Neutrophil (primary cell): ENCODE measurements at regions not wholly inside any gene's neighbourhood (a gene's known extent, or its start where the extent isn't known, plus 50 kb on each side); places are given as distances from the start of the nearest gene placed in this dataset.

ENCODE experiments used
- H3K27ac ChIP-seq: fragments of 200-600 bp; sonication (generic); 2 replicates; pipeline ENCODE4 v1.5.1; 2016; ENCODE audit warnings: mild to moderate bottlenecking, moderate library complexity
- H3K27me3 ChIP-seq: fragments of 200-600 bp; sonication (generic); 2 replicates; pipeline ENCODE4 v1.6.0; 2016; ENCODE audit warnings: mild to moderate bottlenecking
- H3K36me3 ChIP-seq: fragments of 200-600 bp; sonication (generic); 2 replicates; pipeline ENCODE4 v1.5.1; 2017
- H3K4me1 ChIP-seq, 2 experiments: fragments of 200-600 bp in 1 of 2; sonication (generic) in 1 of 2; 1 replicate in 1 of 2; 2 replicates in 1 of 2; pipeline versions ENCODE4 v1.5.1 to v1.6.1; 2013 to 2016; ENCODE audit warnings: low read depth in 1 of 2, low read length in 1 of 2, mild to moderate bottlenecking in 1 of 2, moderate library complexity in 1 of 2; ENCODE audit not compliant: control insufficient read depth in 1 of 2, insufficient read depth in 1 of 2
- H3K4me3 ChIP-seq, 2 experiments: fragments of 200-600 bp in 1 of 2; sonication (generic) in 1 of 2; 1 replicate in 1 of 2; 2 replicates in 1 of 2; pipeline ENCODE4 v1.5.1; 2013 to 2016; ENCODE audit warnings: low read depth in 1 of 2, low read length in 1 of 2, mild to moderate bottlenecking in 1 of 2, moderate library complexity in 1 of 2
- H3K9me3 ChIP-seq: fragments of 200-600 bp; sonication (generic); 2 replicates; pipeline ENCODE4 v1.5.1; 2016
- CTCF ChIP-seq: fragments of 200-600 bp; sonication (generic); IDR thresholded peaks from 2 replicates; pipeline ENCODE4 v1.5.1; 2016; ENCODE audit warnings: antibody characterized with exemption

DNA sequence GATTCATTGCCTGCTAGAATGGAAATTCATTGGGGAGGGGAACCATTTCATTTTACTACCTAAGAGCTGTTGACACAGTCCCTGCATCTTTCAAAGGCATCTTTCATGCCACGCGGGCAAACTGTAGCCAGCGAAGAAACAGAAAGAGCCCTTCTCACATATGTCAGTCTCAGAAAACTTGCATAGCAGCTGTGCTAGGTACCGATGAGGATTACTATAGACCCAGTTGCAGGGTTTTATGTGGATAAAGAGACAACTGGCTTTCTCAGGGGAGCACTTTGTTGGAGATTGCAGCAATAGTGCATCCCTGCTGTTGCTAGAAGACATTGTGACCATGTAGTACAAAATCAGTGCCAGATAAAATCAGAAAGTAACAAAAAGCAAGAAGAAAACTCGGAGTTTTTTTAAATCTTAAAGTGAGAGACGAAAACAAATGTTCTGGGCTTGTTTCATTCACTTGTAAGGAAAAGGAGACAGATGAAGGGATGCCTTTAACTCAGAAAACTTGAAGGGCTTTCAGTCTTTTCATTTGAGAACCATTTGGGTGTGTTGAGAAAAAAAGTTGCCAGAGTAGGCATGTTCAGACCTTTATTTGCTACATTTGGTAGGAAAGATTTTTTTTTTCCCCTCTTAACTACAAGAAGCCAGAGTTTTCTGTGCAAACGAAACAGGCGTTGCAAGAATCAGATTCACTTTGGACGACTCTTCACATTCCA is 804.1 kb downstream of the USP25 start:
- no peaks in the 10 kb centered on the region for H3K27me3 ChIP-seq
- H3K27ac ChIP-seq, result no peak overlapping the region
- no peak overlapping the region for H3K4me3 ChIP-seq

DNA sequence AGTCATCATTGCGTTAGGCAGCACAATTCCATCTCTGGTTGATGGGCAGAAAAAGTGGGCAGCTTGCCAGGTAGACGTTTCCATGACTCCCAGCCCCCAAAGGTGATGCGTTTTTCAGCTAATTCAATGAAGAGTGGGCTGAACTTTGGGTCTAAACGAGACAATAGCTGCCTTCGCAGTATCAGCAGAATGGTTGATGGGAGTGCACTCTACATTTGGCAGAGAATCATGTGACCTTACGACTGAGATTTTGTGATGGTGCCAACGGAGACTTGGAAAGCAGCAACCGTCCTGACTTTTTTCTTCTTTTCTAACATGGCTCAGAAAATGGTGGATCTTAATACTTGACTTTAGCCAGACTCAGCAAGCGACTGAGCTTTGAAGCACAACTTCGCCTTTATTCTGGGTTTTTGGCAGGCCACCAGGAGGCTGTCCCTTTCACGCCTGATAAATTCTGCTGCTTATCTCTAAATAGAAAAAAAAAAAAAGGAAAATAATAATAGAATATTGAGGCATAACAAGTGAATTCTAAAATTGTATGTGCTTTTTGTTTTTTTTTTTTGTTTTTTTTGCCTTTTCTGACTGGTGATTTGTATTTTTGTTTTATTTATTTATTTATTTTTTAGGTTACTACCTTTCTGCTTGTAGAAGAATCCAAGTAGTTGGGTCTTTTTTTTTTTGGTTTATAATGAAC is 804.8 kb downstream of the USP25 start:
- Histone ChIP-seq H3K9me3 (no peaks in the 10 kb centered on the region), H3K27ac (no peak overlapping the region), H3K4me3 (no peak overlapping the region), H3K4me1 (no peaks in the 10 kb centered on the region), H3K27me3 (no peaks in the 10 kb centered on the region), H3K36me3 (no peaks in the 10 kb centered on the region)
- no peak for TF ChIP-seq CTCF

More for the DNA sequence above, 804.1 kb downstream of the USP25 start:
- H3K36me3 ChIP-seq, result no peaks in the 10 kb centered on the region
- no peaks in the 10 kb centered on the region for H3K9me3 ChIP-seq
- TF ChIP-seq CTCF, result no peak
- no peaks in the 10 kb centered on the region for H3K4me1 ChIP-seq

DNA sequence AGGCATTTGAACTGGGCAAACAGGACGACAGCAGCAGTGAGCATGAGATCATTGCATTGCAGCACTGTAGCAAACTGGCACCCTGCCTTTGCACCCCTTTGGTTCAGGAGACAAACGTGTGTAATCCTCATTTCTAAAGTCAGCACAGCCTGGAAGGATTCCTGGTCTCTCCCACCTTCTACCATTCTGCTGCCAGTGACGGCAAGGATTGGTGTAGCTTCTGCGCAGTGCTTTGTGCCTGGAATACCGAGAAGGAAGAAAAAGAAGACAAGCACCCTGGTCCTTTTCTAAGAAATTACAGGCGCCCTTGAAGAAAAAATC is 805.3 kb downstream of the USP25 start:
- no peak overlapping the region for H3K4me3 ChIP-seq
- H3K36me3 ChIP-seq, result no peaks in the 10 kb centered on the region
- no peaks in the 10 kb centered on the region for H3K27me3 ChIP-seq
- H3K27ac ChIP-seq, result no peak overlapping the region
- no peaks in the 10 kb centered on the region for H3K9me3 ChIP-seq
- TF ChIP-seq CTCF, result no peak
- H3K4me1 ChIP-seq, result no peaks in the 10 kb centered on the region

DNA sequence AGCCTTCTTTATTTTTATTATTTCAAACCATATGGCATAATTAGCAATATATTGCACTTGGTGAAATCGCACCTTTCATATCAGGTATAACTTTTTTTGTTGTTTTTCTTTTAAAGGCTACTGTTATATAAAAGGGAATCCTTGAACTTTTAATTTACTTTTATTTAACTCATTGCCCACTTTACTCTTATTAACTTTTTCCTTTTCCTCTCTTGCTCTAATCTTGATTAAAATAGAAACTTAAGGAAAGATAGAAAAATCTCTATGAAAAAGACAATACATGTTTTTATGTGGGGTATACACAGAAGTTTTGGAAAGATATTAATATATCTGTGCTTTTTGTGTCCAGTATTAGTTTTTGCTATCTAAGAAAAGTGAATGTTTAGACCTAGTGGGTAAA is 805.8 kb downstream of the USP25 start:
- H3K27ac ChIP-seq, result no peak overlapping the region
- H3K9me3 ChIP-seq, result no peaks in the 10 kb centered on the region
- no peaks in the 10 kb centered on the region for H3K4me1 ChIP-seq
- no peak for TF ChIP-seq CTCF
- H3K36me3 ChIP-seq, result no peaks in the 10 kb centered on the region
- H3K27me3 ChIP-seq, result no peaks in the 10 kb centered on the region
- no peak overlapping the region for H3K4me3 ChIP-seq

DNA sequence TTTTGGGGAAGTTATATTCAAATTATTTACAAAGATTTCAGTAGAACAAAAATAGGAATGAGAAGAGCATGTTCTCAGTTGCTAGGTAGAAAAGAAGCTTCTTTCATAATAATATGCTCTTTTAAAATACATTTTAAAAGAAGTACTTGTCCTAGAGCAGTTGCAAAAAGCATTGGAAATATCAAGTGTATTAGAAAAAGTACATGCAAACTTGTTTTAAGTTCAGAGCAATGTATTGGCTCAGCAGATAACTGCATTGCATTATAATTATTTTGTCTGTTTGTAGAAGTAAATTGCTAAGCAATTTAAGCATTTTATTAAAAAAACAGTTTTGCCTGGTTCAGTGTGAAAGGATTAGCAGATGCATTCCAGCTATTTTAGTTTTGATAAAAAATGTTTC is 806.4 kb downstream of the USP25 start:
- Histone ChIP-seq H3K27ac (no peak overlapping the region), H3K4me3 (no peak overlapping the region), H3K27me3 (no peaks in the 10 kb centered on the region), H3K4me1 (no peaks in the 10 kb centered on the region), H3K36me3 (no peaks in the 10 kb centered on the region), H3K9me3 (no peaks in the 10 kb centered on the region)
- no peak for TF ChIP-seq CTCF
